Psoas muscle (tissue), 7 donors: ENCODE measurements at regions not wholly inside any gene's neighbourhood (a gene's known extent, or its start where the extent isn't known, plus 50 kb on each side); places are given as distances from the start of the nearest gene placed in this dataset.

Experiments used
- ATAC-seq, 4 donors: fragments of 200-7000 bp; cut with Tn5 transposase; one replicate each; pipeline ENCODE4 v1.9.1; 2020; ENCODE audit warnings: moderate library complexity in 3 of 4, mild to moderate bottlenecking in 2 of 4
- DNase-seq, 2 donors: peaks; one replicate each; pipeline ENCODE4 v3.0.0-alpha.2; 2020
- H3K27ac ChIP-seq: fragments of 200-600 bp; one replicate; pipeline ENCODE4 v1.8.0; 2022
- H3K27me3 ChIP-seq, 3 donors: fragments of 200-600 bp in 1 of 3; one replicate each; pipeline versions ENCODE4 v1.6.1 to v1.8.0; 2013 to 2022; ENCODE audit warnings: low read length in 2 of 3, mild to moderate bottlenecking in 2 of 3, moderate library complexity in 1 of 3; ENCODE audit not compliant: insufficient read depth in 3 of 3
- H3K36me3 ChIP-seq, 2 donors: fragments of 200-600 bp in 1 of 2; one replicate each; pipeline versions ENCODE4 v1.6.1 to v1.8.0; 2013 to 2022; ENCODE audit warnings: low read depth in 1 of 2, mild to moderate bottlenecking in 1 of 2, moderate library complexity in 1 of 2; ENCODE audit not compliant: insufficient read depth in 1 of 2
- H3K4me1 ChIP-seq: fragments of 200-600 bp; one replicate; pipeline ENCODE4 v1.8.0; 2022
- H3K4me3 ChIP-seq: fragments of 200-600 bp; one replicate; pipeline ENCODE4 v1.8.0; 2022; ENCODE audit warnings: mild to moderate bottlenecking
- H3K9me3 ChIP-seq: fragments of 200-600 bp; one replicate; pipeline ENCODE4 v1.8.0; 2022
- CTCF ChIP-seq: fragments of 200-600 bp; IDR thresholded peaks from one replicate; pipeline ENCODE4 v1.8.0; 2022; ENCODE audit warnings: antibody characterized with exemption
- WGBS, 3 donors: extraction: QIAGEN DNeasy Blood & Tissue Kit; methylation state at CpG; one replicate each; pipeline versions ENCODE4 v1.1.6 to v1.1.7; 2013; 5-methylcytosine and 5-hydroxymethylcytosine counted together
- intact Hi-C, 2 donors: fragments of 100-400 bp; cut with DNase I; formaldehyde crosslinking; loops; one replicate each; pipeline versions ENCODE4 v1.11.0 to v1.14.2; 2022
- donor health status: healthy with polysubstance abuse.
- donor health status: DM: no; HTN: no; CAD: no; lungs with moderate emphysema.
- donor health status: Bipolar disorder and iron deficiency.
- donor health status: healthy.
- donor health status: DM: yes; HTN: yes; CAD: no.
- donor health status: DM: no; HTN: no; CAD: no.
- donor health status: DM: yes; HTN: yes; CAD: no.

- DNase-seq (no peak), ATAC-seq (no peak)
- Histone ChIP-seq H3K9me3 (no peaks in the 10 kb centered on the region), H3K27me3 (no peaks in the 10 kb centered on the region), H3K4me1 (no peaks in the 10 kb centered on the region), H3K27ac (no peak overlapping the region), H3K4me3 (no peak overlapping the region), H3K36me3 (no peaks in the 10 kb centered on the region)
- intact Hi-C loops: no loop called here
- no peak for TF ChIP-seq CTCF
- WGBS, 3 donors: 78 to 82% (median 80%) methylated on average over 6 of the region's 6 CpGs
Measured at GRCh38 chr4:185088899-185089298, 54.2 kb upstream of the SLC25A4 start.

- Histone ChIP-seq H3K27me3 (no peaks in the 10 kb centered on the region), H3K9me3 (no peaks in the 10 kb centered on the region), H3K4me3 (no peak overlapping the region), H3K4me1 (no peaks in the 10 kb centered on the region), H3K36me3 (no peaks in the 10 kb centered on the region), H3K27ac (no peak overlapping the region)
- intact Hi-C loops: loop anchor here in 1 of 2 donors (2.0 to 10.0 kb wide), 2 partner anchors 56 to 346 kb away; no protein-coding TSS in a partner anchor
- DNase-seq: no peak
- TF ChIP-seq CTCF: no peak
- no peak for ATAC-seq
- WGBS, 3 donors: 66 to 81% (median 70%) methylated on average over 1 of the region's 1 CpG
Measured at GRCh38 chr4:185090592-185090991, 52.5 kb upstream of the SLC25A4 start.

DNA sequence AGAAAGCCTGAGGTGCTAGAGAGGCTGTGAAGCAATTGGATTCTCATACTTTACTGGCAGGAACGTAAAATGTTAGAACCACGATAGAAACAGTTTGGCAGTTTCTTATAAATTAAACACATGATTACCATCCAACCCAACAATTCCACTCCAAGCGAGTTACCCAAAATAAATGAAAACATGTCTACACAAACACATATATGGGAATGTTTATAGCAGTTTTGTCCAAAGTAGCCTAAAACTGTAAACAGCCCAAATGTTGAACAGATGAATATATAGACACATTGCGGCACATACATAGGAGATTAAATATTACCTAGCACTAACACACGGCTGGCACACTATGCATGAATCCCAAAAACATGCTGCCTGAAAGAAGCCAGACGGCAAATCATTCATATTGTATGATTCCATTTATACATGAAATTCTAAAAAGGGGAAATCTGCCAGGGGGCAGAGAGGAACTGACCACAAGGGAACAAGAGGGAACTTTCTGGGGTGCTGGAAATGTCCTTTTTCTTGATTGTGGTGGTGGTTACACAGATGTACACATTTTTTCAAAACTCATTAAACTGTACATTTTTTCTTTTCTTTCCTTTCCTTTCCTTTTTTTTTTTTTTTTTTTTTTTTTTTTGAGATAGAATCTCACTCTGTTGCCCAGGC, 50.4 kb upstream of the SLC25A4 start:
- no peak for DNase-seq
- Histone ChIP-seq H3K9me3 (no peaks in the 10 kb centered on the region), H3K36me3 (no peaks in the 10 kb centered on the region), H3K4me1 (no peaks in the 10 kb centered on the region), H3K4me3 (no peak overlapping the region), H3K27ac (no peak overlapping the region), H3K27me3 (no peaks in the 10 kb centered on the region)
- intact Hi-C loops: loop anchor here in 1 of 2 donors (10.0 kb wide), 1 partner anchor 348 kb away; no protein-coding TSS in a partner anchor
- TF ChIP-seq CTCF: no peak
- ATAC-seq: no peak
- 89 to 93% (median 92%) methylated on average over 6 of the region's 6 CpGs for WGBS, 3 donors
